Osteoblast (primary cell): ENCODE measurements at regions not wholly inside any gene's neighbourhood (a gene's known extent, or its start where the extent isn't known, plus 50 kb on each side); places are given as distances from the start of the nearest gene placed in this dataset.
"Not testable (repeated sequence)": the region's sequence is repeated elsewhere in the genome, so short reads cannot be mapped to it uniquely, and the experiment has no call there.

ENCODE experiments used
- DNase-seq: peaks from one replicate; pipeline ENCODE4 v3.0.0; 2011; ENCODE audit warnings: low spot score, mixed read lengths; ENCODE audit not compliant: insufficient read length; ENCODE audit errors: missing footprints
- H2AFZ ChIP-seq: 2 replicates; pipeline ENCODE4 v1.6.0; 2011; ENCODE audit warnings: mild to moderate bottlenecking, low read length
- H3K27ac ChIP-seq: 2 replicates; pipeline ENCODE4 v1.5.1; 2011; ENCODE audit warnings: mild to moderate bottlenecking, low read depth, low read length, moderate library complexity
- H3K27me3 ChIP-seq: 2 replicates; pipeline ENCODE4 v1.6.0; 2012; ENCODE audit warnings: mild to moderate bottlenecking, control low read depth, inconsistent platforms, low read length, moderate library complexity; ENCODE audit not compliant: insufficient read depth
- H3K36me3 ChIP-seq: 2 replicates; pipeline ENCODE4 v1.5.1; 2011; ENCODE audit warnings: mild to moderate bottlenecking, low read length, control low read depth, moderate library complexity; ENCODE audit not compliant: insufficient read depth
- H3K4me1 ChIP-seq: 2 replicates; pipeline ENCODE4 v1.5.1; 2011; ENCODE audit warnings: mild to moderate bottlenecking, low read length, control low read depth, moderate library complexity; ENCODE audit not compliant: insufficient read depth
- H3K4me2 ChIP-seq: 2 replicates; pipeline ENCODE4 v1.6.0; 2011; ENCODE audit warnings: mild to moderate bottlenecking, low read length; ENCODE audit not compliant: insufficient read depth
- H3K4me3 ChIP-seq: fragments of 200-600 bp; sonication (generic); 3 replicates; pipeline ENCODE4 v1.5.1; 2012; ENCODE audit warnings: mild to moderate bottlenecking, low read length, inconsistent platforms; ENCODE audit not compliant: insufficient read depth
- H3K79me2 ChIP-seq: 2 replicates; pipeline ENCODE4 v1.6.0; 2012; ENCODE audit warnings: mild to moderate bottlenecking, low read length, control low read depth, inconsistent platforms; ENCODE audit not compliant: insufficient read depth
- H3K9me3 ChIP-seq: 2 replicates; pipeline ENCODE4 v1.5.1; 2011; ENCODE audit warnings: low read depth, low read length, control low read depth
- H4K20me1 ChIP-seq: 2 replicates; pipeline ENCODE4 v1.6.0; 2012; ENCODE audit warnings: mild to moderate bottlenecking, low read length, control low read depth; ENCODE audit not compliant: insufficient read depth

DNA sequence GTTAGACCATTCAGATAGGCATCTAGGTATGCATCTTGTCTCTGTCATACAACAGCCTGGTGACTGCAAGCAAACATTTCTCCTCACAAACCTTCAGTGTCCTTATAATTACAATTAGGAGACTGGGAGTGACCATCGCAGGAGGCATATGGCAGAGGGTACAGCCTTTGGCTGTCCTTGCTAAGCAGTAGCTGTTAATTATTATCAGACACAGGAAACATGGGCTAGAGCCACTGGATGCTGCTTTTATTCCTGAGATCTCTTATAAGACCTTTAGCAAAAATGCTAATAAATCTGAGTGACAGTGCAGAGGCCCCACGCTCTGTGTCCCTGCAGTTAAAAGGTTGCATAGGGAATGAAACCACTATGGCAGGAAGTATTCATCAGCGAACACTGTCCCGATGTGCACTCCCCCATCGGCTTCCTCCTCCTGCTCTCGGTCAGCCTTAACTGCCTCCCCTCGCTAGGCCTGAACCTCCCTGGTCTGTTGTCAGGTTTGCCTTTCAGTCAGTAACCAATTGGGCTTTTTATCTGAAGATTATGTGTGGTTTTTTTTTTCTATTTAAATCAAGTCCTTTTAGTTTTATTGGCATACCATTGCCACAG lies 92.2 kb downstream of the ARHGAP11B start:
- not testable (repeated sequence) for H3K4me3 ChIP-seq, H3K36me3 ChIP-seq, H3K9me3 ChIP-seq, H3K79me2 ChIP-seq, H4K20me1 ChIP-seq, H2AFZ ChIP-seq, H3K4me2 ChIP-seq, H3K27me3 ChIP-seq, H3K4me1 ChIP-seq, H3K27ac ChIP-seq, DNase-seq

GRCh38 chr15:30719363-30719762 lies 93.4 kb downstream of the ARHGAP11B start:
- H4K20me1 ChIP-seq, H3K27ac ChIP-seq, H2AFZ ChIP-seq, H3K4me2 ChIP-seq, H3K36me3 ChIP-seq, DNase-seq, H3K9me3 ChIP-seq, H3K4me3 ChIP-seq, H3K79me2 ChIP-seq, H3K4me1 ChIP-seq, H3K27me3 ChIP-seq: not testable (repeated sequence)

DNA sequence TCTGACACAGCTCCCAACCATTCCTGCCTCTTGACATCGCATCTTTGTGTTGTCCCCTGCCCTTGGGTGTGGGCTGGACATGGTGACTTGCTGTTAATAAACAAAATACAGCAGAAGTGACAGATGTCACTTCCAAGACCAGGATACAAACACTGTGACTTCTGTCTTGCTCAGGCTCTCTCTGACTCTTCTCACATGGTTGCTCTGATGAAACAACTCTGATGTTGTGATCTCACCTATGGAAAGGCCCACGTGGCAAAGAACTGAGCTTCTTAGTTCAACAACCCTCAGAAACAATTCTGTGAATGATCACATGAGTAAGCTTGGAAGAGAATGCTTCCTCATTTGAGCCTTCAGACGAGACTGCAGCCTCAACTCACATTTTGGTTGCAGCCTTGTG lies 94.9 kb downstream of the ARHGAP11B start:
- not testable (repeated sequence) for H3K79me2 ChIP-seq, H2AFZ ChIP-seq, H3K4me1 ChIP-seq, DNase-seq, H3K36me3 ChIP-seq, H3K9me3 ChIP-seq, H3K4me3 ChIP-seq, H3K4me2 ChIP-seq, H4K20me1 ChIP-seq, H3K27me3 ChIP-seq, H3K27ac ChIP-seq

- not testable (repeated sequence) for H3K4me3 ChIP-seq, H3K36me3 ChIP-seq, H3K79me2 ChIP-seq, H3K4me2 ChIP-seq, H4K20me1 ChIP-seq, DNase-seq, H2AFZ ChIP-seq, H3K27ac ChIP-seq, H3K4me1 ChIP-seq, H3K9me3 ChIP-seq, H3K27me3 ChIP-seq
Measured at GRCh38 chr15:30721529-30721928, 95.6 kb downstream of the ARHGAP11B start.

DNA sequence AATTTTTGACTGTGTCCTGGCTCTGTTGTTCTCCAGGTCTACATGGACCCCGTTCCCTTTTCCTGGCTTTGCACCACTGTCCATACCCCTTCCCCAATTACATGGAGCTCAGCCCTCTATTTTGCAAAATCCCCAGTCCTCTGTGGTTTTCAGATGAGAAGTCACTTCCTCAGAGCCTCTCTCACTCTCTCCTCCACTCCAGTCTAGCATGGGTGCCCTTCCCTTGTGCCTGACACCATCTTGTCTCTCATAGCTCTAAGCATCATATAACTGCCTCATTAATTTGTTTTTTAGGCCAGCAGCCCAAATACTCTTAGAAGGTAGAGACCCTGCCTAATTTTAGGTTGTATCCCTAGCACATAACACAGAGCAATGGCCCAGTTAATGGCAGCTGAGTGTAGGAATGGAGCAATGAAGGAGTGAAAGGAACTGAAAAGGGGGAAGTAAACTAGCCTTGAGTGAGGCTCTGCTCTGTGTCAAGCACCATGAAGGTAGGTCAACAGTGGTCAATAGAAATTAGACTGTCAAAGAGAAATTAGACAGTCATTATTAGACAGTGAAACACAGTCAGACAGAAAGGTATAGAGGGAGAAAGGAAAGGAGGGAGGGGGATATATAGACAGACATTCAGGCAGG lies 97.7 kb downstream of the ARHGAP11B start:
- not testable (repeated sequence) for H3K4me2 ChIP-seq, H2AFZ ChIP-seq, H3K36me3 ChIP-seq, H4K20me1 ChIP-seq, H3K4me3 ChIP-seq, DNase-seq, H3K27me3 ChIP-seq, H3K27ac ChIP-seq, H3K9me3 ChIP-seq, H3K4me1 ChIP-seq, H3K79me2 ChIP-seq

DNA sequence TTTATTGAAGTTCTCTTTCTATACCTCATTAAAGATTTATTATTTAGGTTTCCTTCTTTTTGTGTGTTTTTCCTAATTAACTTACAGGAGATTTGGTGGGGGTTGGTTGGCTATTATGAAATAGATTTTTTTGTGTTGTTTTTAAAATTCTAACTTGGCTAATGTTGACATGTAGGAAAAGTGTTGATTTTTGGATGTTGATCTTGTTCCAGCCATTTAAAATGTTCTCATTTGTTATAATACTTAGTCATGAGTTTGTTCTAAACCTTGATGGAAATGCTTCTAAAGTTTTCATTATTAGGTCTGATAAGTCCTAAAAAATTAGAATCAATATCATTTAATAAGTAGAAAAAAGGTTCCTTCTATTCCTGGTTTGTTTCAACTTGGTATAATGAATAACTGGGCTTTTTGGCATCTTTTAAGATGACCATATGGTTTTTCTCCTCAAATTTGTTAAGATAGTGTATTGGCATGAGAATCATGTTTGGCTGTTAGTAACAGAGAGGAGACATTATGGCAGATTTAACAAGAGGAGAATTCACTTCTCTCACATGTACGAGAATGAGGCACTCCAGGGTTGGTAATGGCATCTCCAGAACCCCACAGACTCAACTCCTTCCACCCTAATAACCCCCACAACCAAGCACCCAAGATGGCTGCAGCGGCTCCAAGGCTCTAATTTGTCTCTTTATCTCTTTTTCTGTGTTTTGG lies 104.1 kb downstream of the ARHGAP11B start:
- not testable (repeated sequence) for H3K4me3 ChIP-seq, H3K36me3 ChIP-seq, H4K20me1 ChIP-seq, H3K4me2 ChIP-seq, H3K79me2 ChIP-seq, H3K9me3 ChIP-seq, DNase-seq, H3K27me3 ChIP-seq, H3K27ac ChIP-seq, H3K4me1 ChIP-seq, H2AFZ ChIP-seq

GRCh38 chr15:30730633-30731032 lies 104.7 kb downstream of the ARHGAP11B start:
- H3K79me2 ChIP-seq, H3K27ac ChIP-seq, DNase-seq, H3K36me3 ChIP-seq, H2AFZ ChIP-seq, H3K27me3 ChIP-seq, H3K9me3 ChIP-seq, H3K4me1 ChIP-seq, H4K20me1 ChIP-seq, H3K4me3 ChIP-seq, H3K4me2 ChIP-seq: not testable (repeated sequence)

GRCh38 chr15:30732100-30732499 lies 106.2 kb downstream of the ARHGAP11B start:
- not testable (repeated sequence) for H3K27ac ChIP-seq, H3K4me2 ChIP-seq, H4K20me1 ChIP-seq, H3K4me1 ChIP-seq, H3K9me3 ChIP-seq, H3K79me2 ChIP-seq, H3K36me3 ChIP-seq, H2AFZ ChIP-seq, H3K27me3 ChIP-seq, H3K4me3 ChIP-seq, DNase-seq
